HFFc6 (cell line): ENCODE measurements at regions not wholly inside any gene's neighbourhood (a gene's known extent, or its start where the extent isn't known, plus 50 kb on each side); places are given as distances from the start of the nearest gene placed in this dataset.
A peak's percentile ranks its signal among the peaks of the same experiment; 100 is the strongest.

ENCODE experiments used
- DNase-seq: peaks from one replicate; pipeline ENCODE4 v3.0.0-alpha.2; 2018
- H3K27ac Mint-ChIP-seq: 2 replicates; pipeline ENCODE4 v1.8.0; 2020; ENCODE audit warnings: mild to moderate bottlenecking, mixed read lengths
- H3K27me3 Mint-ChIP-seq: 2 replicates; pipeline ENCODE4 v1.8.0; 2021; ENCODE audit warnings: mild to moderate bottlenecking, moderate library complexity, mixed read lengths; ENCODE audit not compliant: insufficient read depth
- H3K36me3 Mint-ChIP-seq: 2 replicates; pipeline ENCODE4 v1.8.0; 2021; ENCODE audit warnings: low read depth, mixed read lengths
- H3K4me1 Mint-ChIP-seq: 2 replicates; pipeline ENCODE4 v1.8.0; 2020; ENCODE audit warnings: low read depth, mixed read lengths
- H3K4me3 Mint-ChIP-seq: 2 replicates; pipeline ENCODE4 v1.8.0; 2020; ENCODE audit warnings: mild to moderate bottlenecking, moderate library complexity, mixed read lengths
- H3K9me3 Mint-ChIP-seq: 2 replicates; pipeline ENCODE4 v1.8.0; 2020; ENCODE audit warnings: mild to moderate bottlenecking, mixed read lengths
- CTCF ChIP-seq: fragments of 200-600 bp; sonication (generic); IDR thresholded peaks from 2 replicates; pipeline ENCODE4 v1.5.0; 2021; ENCODE audit warnings: antibody characterized with exemption, mild to moderate bottlenecking

- H3K36me3 Mint-ChIP-seq: no peaks in the 10 kb centered on the region
- H3K27ac Mint-ChIP-seq: no peak overlapping the region
- no peaks in the 10 kb centered on the region for H3K27me3 Mint-ChIP-seq
- H3K4me1 Mint-ChIP-seq: peaks cover 36% of the 10 kb centered on the region
- DNase-seq: no peak
- no peak overlapping the region for H3K4me3 Mint-ChIP-seq
- TF ChIP-seq CTCF: no peak
- no peaks in the 10 kb centered on the region for H3K9me3 Mint-ChIP-seq
Observed at GRCh38 chr13:90632184-90632583, 715.3 kb upstream of the MIR17HG start.

- no peak overlapping the region for H3K4me3 Mint-ChIP-seq
- no peak for TF ChIP-seq CTCF
- H3K4me1 Mint-ChIP-seq: peaks cover 33% of the 10 kb centered on the region
Observed at GRCh38 chr13:90633849-90634248, 713.6 kb upstream of the MIR17HG start.

GRCh38 chr13:90640976-90641375 lies 706.5 kb upstream of the MIR17HG start:
- peak; percentile 64 for DNase-seq
- TF ChIP-seq CTCF: no peak
- Mint-ChIP-seq H3K4me1 (peaks cover 23% of the 10 kb centered on the region), H3K27ac (peak overlapping the region; percentile 64), H3K4me3 (no peak overlapping the region), H3K27me3 (no peaks in the 10 kb centered on the region), H3K36me3 (peaks cover 13% of the 10 kb centered on the region), H3K9me3 (no peaks in the 10 kb centered on the region)

More at GRCh38 chr13:90633849-90634248, 713.6 kb upstream of the MIR17HG start:
- Mint-ChIP-seq H3K27me3 (no peaks in the 10 kb centered on the region), H3K27ac (no peak overlapping the region), H3K36me3 (no peaks in the 10 kb centered on the region), H3K9me3 (no peaks in the 10 kb centered on the region)
- DNase-seq: no peak

GRCh38 chr13:90641884-90642283 lies 705.6 kb upstream of the MIR17HG start:
- Mint-ChIP-seq H3K4me1 (peaks cover 18% of the 10 kb centered on the region), H3K9me3 (no peaks in the 10 kb centered on the region), H3K27ac (no peak overlapping the region), H3K36me3 (peaks cover 13% of the 10 kb centered on the region), H3K4me3 (no peak overlapping the region), H3K27me3 (no peaks in the 10 kb centered on the region)
- no peak for DNase-seq
- no peak for TF ChIP-seq CTCF

- H3K4me1 Mint-ChIP-seq: peaks cover 20% of the 10 kb centered on the region
- no peak overlapping the region for H3K27ac Mint-ChIP-seq
- H3K4me3 Mint-ChIP-seq: no peak overlapping the region
- no peaks in the 10 kb centered on the region; the same call in 1 of the 2 replicates for H3K27me3 Mint-ChIP-seq
- no peaks in the 10 kb centered on the region for H3K9me3 Mint-ChIP-seq
- no peak for TF ChIP-seq CTCF
- no peak for DNase-seq
- peaks cover 13% of the 10 kb centered on the region for H3K36me3 Mint-ChIP-seq
Observed at GRCh38 chr13:90645582-90645981, 701.9 kb upstream of the MIR17HG start.

GRCh38 chr13:90648497-90648896 lies 699.0 kb upstream of the MIR17HG start:
- no peak overlapping the region; the same call in 1 of the 2 replicates for H3K27ac Mint-ChIP-seq
- H3K27me3 Mint-ChIP-seq: no peaks in the 10 kb centered on the region; the same call in 1 of the 2 replicates
- DNase-seq: no peak
- H3K4me1 Mint-ChIP-seq: peaks cover 9% of the 10 kb centered on the region; the same call in 1 of the 2 replicates
- TF ChIP-seq CTCF: no peak
- H3K36me3 Mint-ChIP-seq: peaks cover 32% of the 10 kb centered on the region
- no peak overlapping the region for H3K4me3 Mint-ChIP-seq
- peaks cover 21% of the 10 kb centered on the region for H3K9me3 Mint-ChIP-seq
